GM19372 (cell line): ENCODE measurements at regions not wholly inside any gene's neighbourhood (a gene's known extent, or its start where the extent isn't known, plus 50 kb on each side); places are given as distances from the start of the nearest gene placed in this dataset.

ENCODE experiments used
- ATAC-seq: cut with Tn5 transposase; IDR thresholded peaks from one replicate; pipeline ENCODE4 v1.9.1; 2021; ENCODE audit warnings: mild to moderate bottlenecking, low read depth, moderate library complexity; ENCODE audit not compliant: unreplicated experiment

GRCh38 chr12:90064852-90065801 lies 356.5 kb upstream of the ATP2B1 start:
- ATAC-seq, result no peak

- no peak for ATAC-seq
Observed at GRCh38 chr12:90062799-90063198, 354.2 kb upstream of the ATP2B1 start.

- ATAC-seq, result no peak
Observed at GRCh38 chr12:90061809-90062208, 353.2 kb upstream of the ATP2B1 start.

GRCh38 chr12:90060031-90060430 lies 351.4 kb upstream of the ATP2B1 start:
- no peak for ATAC-seq

GRCh38 chr12:90058704-90059103 lies 350.1 kb upstream of the ATP2B1 start:
- no peak for ATAC-seq

- no peak for ATAC-seq
Observed at GRCh38 chr12:90055071-90055470, 346.4 kb upstream of the ATP2B1 start.

- ATAC-seq, result no peak
Observed at GRCh38 chr12:90048918-90049317, 340.3 kb upstream of the ATP2B1 start.

GRCh38 chr12:90045559-90045958 lies 336.9 kb upstream of the ATP2B1 start:
- ATAC-seq, result no peak

- no peak for ATAC-seq
Observed at GRCh38 chr12:90044069-90044468, 335.4 kb upstream of the ATP2B1 start.

- no peak for ATAC-seq
Observed at GRCh38 chr12:90042920-90043641, 334.4 kb upstream of the ATP2B1 start.

GRCh38 chr12:90038289-90038688 lies 329.7 kb upstream of the ATP2B1 start:
- ATAC-seq, result no peak

GRCh38 chr12:90037740-90038139 lies 329.1 kb upstream of the ATP2B1 start:
- no peak for ATAC-seq

GRCh38 chr12:90036637-90037036 lies 328.0 kb upstream of the ATP2B1 start:
- ATAC-seq, result no peak

GRCh38 chr12:90030726-90031125 lies 322.1 kb upstream of the ATP2B1 start:
- ATAC-seq, result no peak

GRCh38 chr12:90029317-90029716 lies 320.7 kb upstream of the ATP2B1 start:
- ATAC-seq, result no peak

- no peak for ATAC-seq
Observed at GRCh38 chr12:90028635-90029051, 320.0 kb upstream of the ATP2B1 start.

GRCh38 chr12:90027889-90028634 lies 319.4 kb upstream of the ATP2B1 start:
- ATAC-seq, result no peak

- no peak for ATAC-seq
Observed at GRCh38 chr12:90027041-90027440, 318.4 kb upstream of the ATP2B1 start.

- no peak for ATAC-seq
Observed at GRCh38 chr12:90026516-90026915, 317.9 kb upstream of the ATP2B1 start.

GRCh38 chr12:90024262-90024661 lies 315.6 kb upstream of the ATP2B1 start:
- ATAC-seq, result no peak
